ENCODE measurements at regions not wholly inside any gene's neighbourhood (a gene's known extent, or its start where the extent isn't known, plus 50 kb on each side); places are given as distances from the start of the nearest gene placed in this dataset.
"Not testable (repeated sequence)": the region's sequence is repeated elsewhere in the genome, so short reads cannot be mapped to it uniquely, and the experiment has no call there.

DNA sequence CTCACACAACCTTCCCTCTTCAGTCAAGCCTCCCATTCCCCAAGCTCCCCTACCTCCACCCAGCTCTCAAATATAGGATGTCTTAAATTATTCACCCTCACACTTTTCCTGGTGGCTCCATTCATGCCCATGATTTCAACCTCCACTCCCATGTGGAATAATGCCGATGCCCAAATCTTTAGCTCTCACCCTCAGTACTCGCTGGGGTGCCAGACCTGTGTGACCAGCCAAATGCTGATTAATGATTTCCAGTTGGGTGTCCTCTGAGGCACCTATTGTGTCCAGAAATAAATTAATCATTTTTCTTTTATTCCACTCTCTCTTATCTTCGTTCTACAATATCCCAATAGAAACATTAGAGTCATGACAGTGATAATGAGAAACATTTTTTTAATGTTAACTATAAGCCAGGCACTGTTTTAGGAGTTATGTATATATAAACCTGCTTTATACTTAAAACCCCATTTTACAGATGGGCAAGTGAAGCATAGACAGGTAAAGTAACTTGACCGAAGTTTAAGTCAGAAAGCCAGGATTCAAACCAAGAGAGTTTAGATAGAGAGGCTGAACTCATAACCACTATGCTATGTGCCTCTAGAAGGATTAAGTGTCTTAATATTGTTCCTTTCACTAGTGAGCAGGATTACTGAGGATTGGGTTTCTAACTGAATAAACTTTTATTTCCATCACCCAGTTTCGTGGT, 209.7 kb downstream of the DUSP10 start:
- DNase-seq: no peak

- DNase-seq: no peak
Measured at GRCh38 chr1:221541296-221541695, 200.6 kb downstream of the DUSP10 start.

DNA sequence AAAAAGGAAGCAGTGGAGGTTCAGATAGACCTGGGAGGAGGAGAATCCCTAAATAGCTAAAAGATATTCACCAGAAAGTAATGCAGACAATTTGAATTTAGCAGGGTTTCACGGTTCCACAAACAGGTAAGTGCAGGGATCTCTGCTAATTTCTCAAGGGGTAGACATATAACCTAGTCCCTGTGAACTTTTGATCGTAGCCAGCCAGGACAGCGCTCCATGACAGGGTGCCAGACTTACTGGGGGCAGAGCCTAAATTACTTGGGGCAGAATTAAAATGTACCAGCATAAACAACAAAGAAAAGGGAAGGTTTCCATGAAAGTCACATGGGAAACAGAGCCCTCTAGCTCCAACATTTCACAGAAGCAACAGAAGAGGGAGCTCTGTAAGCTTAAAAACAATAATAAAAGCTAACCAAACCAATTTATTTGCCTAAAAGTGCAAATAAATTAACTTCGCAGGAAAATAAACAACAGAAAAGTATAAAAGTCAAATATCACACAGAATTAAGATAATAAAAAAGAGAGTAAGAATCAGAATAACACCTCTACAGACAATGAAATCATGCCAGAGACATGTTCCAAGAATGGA, 198.3 kb downstream of the DUSP10 start:
- peak in 3 of 14 donors; percentile 1 to 5 (median 4) for DNase-seq

GRCh38 chr1:221548942-221549341, 192.9 kb downstream of the DUSP10 start:
- DNase-seq: no peak

- no peak for DNase-seq
Measured at GRCh38 chr1:221549815-221550214, 192.1 kb downstream of the DUSP10 start.

DNA sequence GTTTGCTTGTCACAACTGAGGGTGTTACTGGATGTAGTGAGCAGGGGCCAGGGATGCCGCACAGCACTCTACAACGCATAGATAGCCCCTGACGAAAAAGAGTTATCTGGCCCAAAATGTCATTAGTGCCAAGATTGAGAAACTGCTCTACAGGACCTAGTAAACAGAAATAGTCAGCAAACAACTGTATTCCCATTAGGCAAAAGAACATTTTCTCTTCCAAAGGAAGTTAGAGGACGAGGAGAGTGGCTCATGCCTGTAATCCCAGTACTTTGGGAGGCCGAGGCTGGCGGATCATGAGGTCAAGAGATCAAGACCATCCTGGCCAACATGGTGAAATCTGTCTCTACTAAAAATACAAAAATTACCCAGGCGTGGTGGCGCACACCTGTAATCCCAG, 189.1 kb downstream of the DUSP10 start:
- DNase-seq: not testable (repeated sequence)

GRCh38 chr1:221555689-221556433, 186.0 kb downstream of the DUSP10 start:
- DNase-seq: no peak

DNA sequence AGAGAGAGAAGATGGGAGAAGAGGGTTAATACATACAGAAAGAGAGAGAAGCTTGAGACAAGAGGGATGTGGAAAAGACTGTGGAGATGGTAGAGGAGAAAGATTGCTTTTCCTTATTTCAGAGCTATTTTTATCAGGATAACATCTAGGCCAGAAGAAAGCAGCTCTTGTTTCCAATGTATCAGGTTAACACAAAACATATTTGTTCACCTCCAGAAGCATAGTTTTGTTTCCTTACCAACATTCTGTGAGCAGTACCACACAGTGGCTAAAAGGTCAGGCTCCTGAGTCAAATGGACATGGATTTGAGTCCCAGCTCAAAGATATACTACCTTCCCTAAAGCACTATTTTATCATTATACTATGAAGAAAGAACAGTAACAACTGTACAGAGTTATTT, 185.5 kb downstream of the DUSP10 start:
- DNase-seq: no peak

GRCh38 chr1:221557013-221557412, 184.9 kb downstream of the DUSP10 start:
- no peak for DNase-seq

DNA sequence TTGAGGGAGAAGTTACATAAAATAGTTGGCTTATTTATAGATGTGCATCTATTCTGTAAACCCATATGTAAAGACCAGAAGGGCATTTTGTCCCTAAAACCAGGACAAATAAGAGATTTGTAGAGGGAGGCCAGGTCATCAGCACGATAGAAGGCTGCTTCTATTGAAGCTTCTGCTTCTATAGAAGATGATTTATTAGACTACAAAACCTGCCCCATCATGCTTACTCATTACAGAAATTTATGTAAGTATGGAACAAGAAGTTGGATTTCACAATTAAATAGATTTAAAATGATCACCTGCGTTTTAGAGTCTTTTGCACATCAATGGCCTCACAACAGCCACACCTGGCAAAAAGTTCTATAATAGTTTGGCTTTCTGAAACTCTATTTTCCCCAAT, 183.5 kb downstream of the DUSP10 start:
- DNase-seq: no peak

DNA sequence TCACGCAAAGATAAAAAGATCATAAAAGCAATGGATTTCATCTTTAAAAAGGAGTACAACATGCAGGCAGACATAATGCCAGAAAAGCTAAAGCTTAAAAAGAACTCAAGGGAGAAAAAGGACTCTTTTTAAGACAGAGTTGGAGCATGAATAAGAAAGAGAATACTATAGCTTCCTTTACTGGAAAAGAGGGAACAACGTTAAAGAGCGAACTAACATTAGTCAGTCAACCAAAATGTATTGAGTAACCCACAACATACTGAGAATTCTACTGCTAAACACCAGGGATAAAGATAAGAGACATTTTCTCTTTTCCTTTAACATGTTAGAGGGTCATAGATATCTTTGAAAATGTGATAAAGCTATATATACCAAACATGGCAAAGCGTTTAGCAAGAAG, 182.0 kb downstream of the DUSP10 start:
- no peak for DNase-seq

GRCh38 chr1:221562542-221563475, 179.1 kb downstream of the DUSP10 start:
- DNase-seq: no peak

DNA sequence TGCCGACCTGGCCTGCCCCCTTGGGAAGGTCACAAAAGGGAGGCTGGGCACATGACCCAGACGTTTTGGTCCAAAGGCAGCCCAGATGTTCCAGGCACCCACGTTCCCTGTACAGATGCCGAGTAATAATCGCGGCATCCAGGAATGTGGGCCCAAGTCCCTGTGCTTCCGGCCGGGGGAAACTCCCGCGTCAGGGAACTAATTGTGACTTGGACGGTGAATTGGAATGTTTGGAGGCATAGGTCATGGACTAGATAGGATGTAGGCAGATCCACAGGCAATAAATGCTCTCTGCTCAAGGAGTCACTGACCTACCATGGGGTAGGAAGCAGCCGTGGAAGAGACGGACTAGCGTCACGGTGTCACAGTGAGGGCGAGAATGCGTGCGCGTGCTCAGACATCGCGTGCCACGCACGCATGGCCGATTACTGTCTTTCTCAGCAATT, 178.4 kb downstream of the DUSP10 start:
- no peak for DNase-seq

- DNase-seq: no peak
Measured at GRCh38 chr1:221564891-221565290, 177.0 kb downstream of the DUSP10 start.

DNA sequence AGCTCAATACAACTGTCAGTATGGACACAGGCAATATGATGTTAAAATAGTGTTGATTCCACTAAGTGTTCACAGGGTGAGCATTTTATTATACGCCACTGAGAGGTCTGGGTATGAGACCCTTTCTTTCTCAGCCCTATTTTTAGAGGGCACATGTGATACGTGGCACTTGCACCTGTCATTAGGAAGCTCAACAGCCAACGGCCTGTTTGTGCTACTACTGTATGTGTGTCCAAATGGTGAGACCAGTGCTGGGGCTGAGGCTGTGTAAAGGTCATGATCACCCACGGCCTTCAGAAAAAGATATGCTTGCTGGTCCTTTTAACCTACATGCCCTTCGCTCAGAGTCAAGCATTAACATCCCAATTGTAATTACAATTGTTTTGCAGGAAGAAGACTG, 176.2 kb downstream of the DUSP10 start:
- no peak for DNase-seq

GRCh38 chr1:221567859-221568507, 173.9 kb downstream of the DUSP10 start:
- DNase-seq: no peak

DNA sequence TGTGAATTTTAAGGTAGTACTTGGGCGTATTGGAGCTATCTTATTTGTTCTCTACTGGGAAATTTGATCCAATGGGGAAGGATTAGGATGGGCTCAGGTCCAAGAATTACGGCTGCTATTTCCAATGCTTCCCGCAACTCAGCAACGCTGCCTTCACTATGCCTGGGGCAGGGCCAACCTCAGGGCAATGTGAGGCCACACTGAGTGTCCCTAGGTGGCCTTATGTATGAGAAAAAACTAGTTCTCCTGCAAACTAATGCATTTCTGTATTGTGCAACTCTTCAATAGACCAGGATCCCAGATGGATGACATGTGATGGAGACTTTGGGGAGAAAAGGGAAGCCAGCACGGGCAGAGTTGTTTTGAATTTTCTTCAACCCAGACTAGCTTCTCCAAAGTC, 168.1 kb downstream of the DUSP10 start:
- DNase-seq: peak in 1 of 14 donors; percentile 2

GRCh38 chr1:221574529-221574928, 167.4 kb downstream of the DUSP10 start:
- DNase-seq: no peak

- no peak for DNase-seq
Measured at GRCh38 chr1:221575605-221576004, 166.3 kb downstream of the DUSP10 start.

GRCh38 chr1:221576268-221576667, 165.6 kb downstream of the DUSP10 start:
- DNase-seq: no peak

- DNase-seq: no peak
Measured at GRCh38 chr1:221583465-221583864, 158.4 kb downstream of the DUSP10 start.

DNA sequence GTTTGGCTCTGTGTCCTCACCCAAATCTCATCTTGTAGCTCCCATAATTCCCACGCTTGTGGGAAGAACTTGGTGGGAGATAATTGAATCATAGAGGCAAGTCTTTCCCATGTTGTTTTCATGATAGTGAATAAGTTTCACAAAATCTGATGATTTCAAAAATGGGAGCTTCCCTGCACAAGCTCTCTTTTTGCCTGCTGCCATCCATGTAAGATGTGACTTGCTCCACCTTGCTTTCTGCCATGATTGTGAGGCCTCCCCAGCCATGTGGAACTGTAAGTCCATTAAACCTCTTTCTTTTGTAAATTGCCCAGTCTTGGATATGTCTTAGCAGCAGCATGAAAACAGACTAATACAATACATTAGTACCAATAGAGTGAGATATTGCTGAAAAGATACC, 154.9 kb downstream of the DUSP10 start:
- DNase-seq: not testable (repeated sequence)

Measured in C1 segment of cervical spinal cord (tissue), 14 donors.